Epithelial cell of prostate (primary cell): ENCODE measurements at regions not wholly inside any gene's neighbourhood (a gene's known extent, or its start where the extent isn't known, plus 50 kb on each side); places are given as distances from the start of the nearest gene placed in this dataset.

Source experiments
- DNase-seq: peaks from one replicate; pipeline ENCODE4 v3.0.0-alpha.2; 2011; ENCODE audit warnings: low read depth, low spot score
- H3K27ac ChIP-seq: fragments of 450-650 bp; 2 replicates; pipeline ENCODE4 v1.5.1; 2017; ENCODE audit warnings: mild to moderate bottlenecking

GRCh38 chr11:109733245-109733644 lies 311.3 kb downstream of the C11orf87 start:
- no peak overlapping the region for H3K27ac ChIP-seq
- DNase-seq = peak; percentile 27

GRCh38 chr11:109734566-109734965 lies 312.6 kb downstream of the C11orf87 start:
- no peak overlapping the region for H3K27ac ChIP-seq
- no peak for DNase-seq

- H3K27ac ChIP-seq = no peak overlapping the region
- DNase-seq = no peak
Observed at GRCh38 chr11:109735128-109735527, 313.1 kb downstream of the C11orf87 start.

GRCh38 chr11:109739379-109739778 lies 317.4 kb downstream of the C11orf87 start:
- H3K27ac ChIP-seq = no peak overlapping the region
- no peak for DNase-seq

GRCh38 chr11:109745996-109746625 lies 324.1 kb downstream of the C11orf87 start:
- no peak for DNase-seq
- H3K27ac ChIP-seq = no peak overlapping the region

GRCh38 chr11:109747839-109748238 lies 325.8 kb downstream of the C11orf87 start:
- no peak overlapping the region for H3K27ac ChIP-seq
- DNase-seq = no peak

- DNase-seq = no peak
- H3K27ac ChIP-seq = no peak overlapping the region
Observed at GRCh38 chr11:109749476-109749875, 327.5 kb downstream of the C11orf87 start.

GRCh38 chr11:109750964-109751363 lies 329.0 kb downstream of the C11orf87 start:
- no peak overlapping the region for H3K27ac ChIP-seq
- no peak for DNase-seq

GRCh38 chr11:109752212-109752825 lies 330.3 kb downstream of the C11orf87 start:
- DNase-seq = no peak

GRCh38 chr11:109756521-109756920 lies 334.5 kb downstream of the C11orf87 start:
- no peak for DNase-seq
- H3K27ac ChIP-seq = no peak overlapping the region

More at GRCh38 chr11:109752212-109752825, 330.3 kb downstream of the C11orf87 start:
- no peak overlapping the region for H3K27ac ChIP-seq

- no peak overlapping the region for H3K27ac ChIP-seq
- DNase-seq = no peak
Observed at GRCh38 chr11:109756951-109757350, 335.0 kb downstream of the C11orf87 start.

GRCh38 chr11:109762546-109762945 lies 330.6 kb upstream of the ZC3H12C start:
- DNase-seq = no peak

GRCh38 chr11:109765709-109766311 lies 327.4 kb upstream of the ZC3H12C start:
- H3K27ac ChIP-seq = no peak overlapping the region
- DNase-seq = no peak

More at GRCh38 chr11:109762546-109762945, 330.6 kb upstream of the ZC3H12C start:
- H3K27ac ChIP-seq = no peak overlapping the region

GRCh38 chr11:109769858-109770257 lies 323.3 kb upstream of the ZC3H12C start:
- H3K27ac ChIP-seq = no peak overlapping the region

GRCh38 chr11:109770323-109770722 lies 322.9 kb upstream of the ZC3H12C start:
- DNase-seq = no peak
- no peak overlapping the region for H3K27ac ChIP-seq

More at GRCh38 chr11:109769858-109770257, 323.3 kb upstream of the ZC3H12C start:
- DNase-seq = no peak

- DNase-seq = no peak
- no peak overlapping the region for H3K27ac ChIP-seq
Observed at GRCh38 chr11:109772892-109773291, 320.3 kb upstream of the ZC3H12C start.

- no peak overlapping the region for H3K27ac ChIP-seq
- no peak for DNase-seq
Observed at GRCh38 chr11:109775686-109776085, 317.5 kb upstream of the ZC3H12C start.

GRCh38 chr11:109783014-109783413 lies 310.2 kb upstream of the ZC3H12C start:
- no peak for DNase-seq

GRCh38 chr11:109783840-109784239 lies 309.4 kb upstream of the ZC3H12C start:
- DNase-seq = no peak
- no peak overlapping the region for H3K27ac ChIP-seq

More at GRCh38 chr11:109783014-109783413, 310.2 kb upstream of the ZC3H12C start:
- H3K27ac ChIP-seq = no peak overlapping the region

- no peak for DNase-seq
- H3K27ac ChIP-seq = no peak overlapping the region
Observed at GRCh38 chr11:109784536-109784935, 308.7 kb upstream of the ZC3H12C start.

GRCh38 chr11:109785198-109785597 lies 308.0 kb upstream of the ZC3H12C start:
- no peak overlapping the region for H3K27ac ChIP-seq
- DNase-seq = no peak
